MG63 (cell line): ENCODE measurements at regions not wholly inside any gene's neighbourhood (a gene's known extent, or its start where the extent isn't known, plus 50 kb on each side); places are given as distances from the start of the nearest gene placed in this dataset.
"Not testable (repeated sequence)": the region's sequence is repeated elsewhere in the genome, so short reads cannot be mapped to it uniquely, and the experiment has no call there.

ENCODE experiments used
- DNase-seq: peaks from one replicate; pipeline ENCODE4 v3.0.0-alpha.2; 2020
- H3K27me3 ChIP-seq: fragments of 250-450 bp; sonication (Bioruptor Pico); 2 replicates; pipeline ENCODE4 v1.5.1; 2020; ENCODE audit warnings: mild to moderate bottlenecking, moderate library complexity
- H3K36me3 ChIP-seq: fragments of 250-450 bp; sonication (Bioruptor Pico); 2 replicates; pipeline ENCODE4 v1.5.1; 2020; ENCODE audit warnings: mild to moderate bottlenecking, moderate library complexity
- H3K4me3 ChIP-seq: fragments of 250-450 bp; sonication (Bioruptor Pico); 2 replicates; pipeline ENCODE4 v1.5.1; 2020; ENCODE audit warnings: mild to moderate bottlenecking, moderate library complexity
- H3K9me3 ChIP-seq: fragments of 250-450 bp; sonication (Bioruptor Pico); 2 replicates; pipeline ENCODE4 v1.5.1; 2020; ENCODE audit warnings: mild to moderate bottlenecking, moderate library complexity

GRCh38 chr3:16066975-16067374 is 107.5 kb upstream of the GALNT15 start:
- Histone ChIP-seq H3K9me3 (no peaks in the 10 kb centered on the region), H3K36me3 (no peaks in the 10 kb centered on the region), H3K27me3 (no peaks in the 10 kb centered on the region), H3K4me3 (no peak overlapping the region)
- no peak for DNase-seq

- DNase-seq: peak; percentile 35
- no peaks in the 10 kb centered on the region for H3K9me3 ChIP-seq
- H3K4me3 ChIP-seq: no peak overlapping the region
- H3K27me3 ChIP-seq: no peaks in the 10 kb centered on the region
- H3K36me3 ChIP-seq: no peaks in the 10 kb centered on the region
Measured at GRCh38 chr3:16067837-16068471, 106.5 kb upstream of the GALNT15 start.

- Histone ChIP-seq H3K4me3 (no peak overlapping the region), H3K9me3 (no peaks in the 10 kb centered on the region), H3K36me3 (no peaks in the 10 kb centered on the region), H3K27me3 (no peaks in the 10 kb centered on the region)
- peak; percentile 13 for DNase-seq
Measured at GRCh38 chr3:16069149-16069922, 105.1 kb upstream of the GALNT15 start.

GRCh38 chr3:16070707-16071106 is 103.8 kb upstream of the GALNT15 start:
- Histone ChIP-seq H3K27me3 (no peaks in the 10 kb centered on the region), H3K4me3 (no peak overlapping the region), H3K36me3 (no peaks in the 10 kb centered on the region), H3K9me3 (no peaks in the 10 kb centered on the region; the same call in 1 of the 2 replicates)
- no peak for DNase-seq

GRCh38 chr3:16071206-16071605 is 103.3 kb upstream of the GALNT15 start:
- Histone ChIP-seq H3K4me3 (no peak overlapping the region), H3K36me3 (no peaks in the 10 kb centered on the region), H3K27me3 (no peaks in the 10 kb centered on the region), H3K9me3 (no peaks in the 10 kb centered on the region; the same call in 1 of the 2 replicates)
- no peak for DNase-seq

- H3K9me3 ChIP-seq: peaks cover 2% of the 10 kb centered on the region; the same call in 1 of the 2 replicates
- no peaks in the 10 kb centered on the region for H3K27me3 ChIP-seq
- H3K36me3 ChIP-seq: no peaks in the 10 kb centered on the region
- H3K4me3 ChIP-seq: no peak overlapping the region
- DNase-seq: no peak
Measured at GRCh38 chr3:16072420-16073110, 101.9 kb upstream of the GALNT15 start.

- no peak overlapping the region for H3K4me3 ChIP-seq
- H3K9me3 ChIP-seq: peaks cover 2% of the 10 kb centered on the region; the same call in 1 of the 2 replicates
- H3K36me3 ChIP-seq: no peaks in the 10 kb centered on the region
- DNase-seq: no peak
- H3K27me3 ChIP-seq: no peaks in the 10 kb centered on the region
Measured at GRCh38 chr3:16073203-16073602, 101.3 kb upstream of the GALNT15 start.

GRCh38 chr3:16073990-16074671 is 100.3 kb upstream of the GALNT15 start:
- H3K27me3 ChIP-seq, H3K36me3 ChIP-seq, DNase-seq, H3K9me3 ChIP-seq, H3K4me3 ChIP-seq: not testable (repeated sequence)

GRCh38 chr3:16075647-16076046 is 98.8 kb upstream of the GALNT15 start:
- H3K27me3 ChIP-seq: no peaks in the 10 kb centered on the region
- no peaks in the 10 kb centered on the region for H3K36me3 ChIP-seq
- H3K4me3 ChIP-seq: no peak overlapping the region
- H3K9me3 ChIP-seq: peaks cover 4% of the 10 kb centered on the region; the same call in 1 of the 2 replicates
- DNase-seq: no peak

GRCh38 chr3:16076564-16076963 is 97.9 kb upstream of the GALNT15 start:
- Histone ChIP-seq H3K4me3 (no peak overlapping the region), H3K27me3 (no peaks in the 10 kb centered on the region), H3K9me3 (peaks cover 6% of the 10 kb centered on the region; the same call in 1 of the 2 replicates), H3K36me3 (no peaks in the 10 kb centered on the region)
- DNase-seq: no peak

GRCh38 chr3:16077146-16077545 is 97.3 kb upstream of the GALNT15 start:
- H3K4me3 ChIP-seq, H3K27me3 ChIP-seq, DNase-seq, H3K9me3 ChIP-seq, H3K36me3 ChIP-seq: not testable (repeated sequence)

GRCh38 chr3:16077681-16078080 is 96.8 kb upstream of the GALNT15 start:
- DNase-seq, H3K27me3 ChIP-seq, H3K4me3 ChIP-seq, H3K36me3 ChIP-seq: not testable (repeated sequence)
- H3K9me3 ChIP-seq: peaks cover 10% of the 10 kb centered on the region; the same call in 1 of the 2 replicates

- Histone ChIP-seq H3K9me3 (peaks cover 10% of the 10 kb centered on the region; the same call in 1 of the 2 replicates), H3K27me3 (no peaks in the 10 kb centered on the region), H3K4me3 (no peak overlapping the region), H3K36me3 (no peaks in the 10 kb centered on the region)
- DNase-seq: no peak
Measured at GRCh38 chr3:16079519-16079918, 95.0 kb upstream of the GALNT15 start.

GRCh38 chr3:16081661-16082060 is 92.8 kb upstream of the GALNT15 start:
- Histone ChIP-seq H3K9me3 (peaks cover 10% of the 10 kb centered on the region; the same call in 1 of the 2 replicates), H3K27me3 (no peaks in the 10 kb centered on the region), H3K4me3 (no peak overlapping the region), H3K36me3 (no peaks in the 10 kb centered on the region)
- no peak for DNase-seq

GRCh38 chr3:16084887-16085286 is 89.6 kb upstream of the GALNT15 start:
- DNase-seq: no peak
- Histone ChIP-seq H3K36me3 (no peaks in the 10 kb centered on the region), H3K9me3 (peaks cover 8% of the 10 kb centered on the region; the same call in 1 of the 2 replicates), H3K27me3 (no peaks in the 10 kb centered on the region), H3K4me3 (no peak overlapping the region)

- no peak for DNase-seq
- peaks cover 7% of the 10 kb centered on the region; the same call in 1 of the 2 replicates for H3K9me3 ChIP-seq
- no peaks in the 10 kb centered on the region for H3K27me3 ChIP-seq
- H3K36me3 ChIP-seq: no peaks in the 10 kb centered on the region
- no peak overlapping the region for H3K4me3 ChIP-seq
Measured at GRCh38 chr3:16085410-16085809, 89.1 kb upstream of the GALNT15 start.
